ENCODE measurements at regions not wholly inside any gene's neighbourhood (a gene's known extent, or its start where the extent isn't known, plus 50 kb on each side); places are given as distances from the start of the nearest gene placed in this dataset.

DNA sequence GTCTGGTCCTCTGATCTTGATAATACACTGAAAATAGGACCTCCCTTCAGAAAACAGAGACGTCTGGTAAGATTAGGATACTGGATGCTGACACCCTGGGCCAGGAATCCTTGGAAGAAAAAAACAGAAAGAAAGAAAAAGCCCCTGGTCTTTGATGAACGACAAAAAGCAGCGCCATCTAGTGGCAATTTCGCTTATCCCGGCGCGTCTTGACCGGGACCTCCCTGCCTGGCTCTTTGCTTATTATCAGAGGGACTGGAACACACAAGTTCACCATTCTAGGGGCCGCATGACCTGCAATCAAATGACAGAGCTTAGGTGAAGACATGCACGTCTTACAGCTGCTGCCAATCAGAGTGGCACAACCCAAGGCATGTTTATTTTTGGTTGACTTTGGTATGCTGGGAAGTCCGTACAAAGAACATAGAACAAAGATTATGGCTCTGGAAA lies 114.9 kb upstream of the NFIB start:
- TF ChIP-seq CTCF (conservative IDR thresholded peaks at IDR 0.05; ENCODE audit: low read depth, low read length) (peak; percentile 65), EZH2 (IDR thresholded peaks at IDR 0.05; ENCODE audit: borderline replicate concordance, low read depth, low read length, poor library complexity, severe bottlenecking) (no peak)
